Fibroblast of skin of abdomen (primary cell): ENCODE measurements at regions not wholly inside any gene's neighbourhood (a gene's known extent, or its start where the extent isn't known, plus 50 kb on each side); places are given as distances from the start of the nearest gene placed in this dataset.
"Not testable (repeated sequence)": the region's sequence is repeated elsewhere in the genome, so short reads cannot be mapped to it uniquely, and the experiment has no call there.

Experiments used
- DNase-seq: peaks from one replicate; pipeline ENCODE4 v3.0.0-alpha.2; 2013

DNA sequence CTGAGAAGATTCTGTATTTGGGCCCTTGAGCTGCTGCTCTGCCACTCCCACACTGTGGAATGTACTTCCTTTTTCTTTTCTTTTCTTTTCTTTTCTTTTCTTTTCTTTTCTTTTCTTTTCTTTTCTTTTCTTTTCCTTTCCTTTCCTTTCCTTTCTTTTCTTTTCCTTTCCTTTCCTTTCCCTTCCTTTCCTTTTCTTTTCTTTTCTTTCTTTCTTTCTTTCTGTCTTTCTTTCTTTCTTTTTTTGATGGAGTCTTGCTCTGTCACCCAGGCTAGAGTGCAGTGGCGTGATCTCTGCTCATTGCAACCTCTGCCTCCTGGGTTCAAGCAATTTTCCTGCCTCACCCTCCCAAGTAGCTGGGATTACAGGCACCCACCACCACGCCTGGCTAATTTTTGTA lies 89.8 kb downstream of the DNAAF6 start:
- not testable (repeated sequence) for DNase-seq

DNA sequence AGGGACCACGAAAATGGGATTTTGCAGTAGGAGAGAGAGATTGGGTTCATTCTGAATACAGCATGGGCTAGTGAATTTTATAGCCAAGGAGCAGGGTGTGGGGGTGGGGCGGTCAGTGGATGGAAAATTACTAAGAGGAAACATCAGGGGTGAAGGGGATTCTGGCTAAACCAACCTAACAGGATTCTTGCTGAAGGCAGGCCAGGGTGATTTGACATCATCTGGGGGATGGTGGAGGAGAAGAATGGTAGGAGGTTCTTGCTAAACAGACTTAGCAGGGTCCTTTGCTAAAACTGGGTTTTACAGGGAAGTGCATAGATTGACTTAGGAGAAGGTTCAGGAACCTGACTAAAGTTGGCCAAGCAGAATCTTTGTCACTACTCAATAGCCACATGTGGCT lies 91.9 kb downstream of the DNAAF6 start:
- DNase-seq: no peak

DNA sequence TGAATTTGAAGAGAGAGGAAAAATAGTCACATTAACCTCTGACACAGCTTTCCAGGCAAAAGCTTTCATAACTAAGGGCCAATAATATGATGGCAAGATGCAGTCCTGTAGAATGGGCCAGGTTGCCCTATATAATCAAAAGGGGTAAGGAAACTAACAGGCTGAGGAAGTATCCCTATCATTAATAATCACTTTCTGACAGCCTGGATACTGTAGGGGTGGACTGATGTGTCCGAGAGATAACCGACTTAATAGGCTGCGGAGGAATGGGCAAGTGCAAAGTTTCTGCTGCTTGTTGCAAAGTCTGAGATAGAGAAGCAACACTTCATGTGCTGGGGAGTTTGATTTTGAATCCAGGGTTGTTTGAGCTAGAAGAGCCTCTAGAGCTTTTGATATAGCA lies 94.8 kb downstream of the DNAAF6 start:
- no peak for DNase-seq

DNA sequence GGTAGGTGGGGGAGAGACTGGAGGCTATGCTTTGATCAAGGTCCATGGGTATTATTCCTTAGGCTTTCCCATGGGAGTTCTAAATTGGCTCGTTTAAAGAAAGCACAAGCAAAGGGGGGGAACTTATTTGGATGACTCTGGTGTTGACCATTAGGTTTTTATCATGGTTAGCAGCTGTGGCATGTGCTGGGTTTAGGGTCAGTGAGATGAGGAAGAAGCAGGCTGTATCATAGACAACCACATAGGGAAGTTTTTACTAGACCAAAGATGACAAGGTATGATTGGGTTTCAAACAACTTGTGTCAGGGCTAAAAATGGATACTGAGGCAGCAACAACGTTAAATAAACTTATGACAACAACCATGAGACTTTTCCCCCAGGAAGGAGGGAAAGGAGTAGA lies 97.7 kb downstream of the DNAAF6 start:
- no peak for DNase-seq

DNA sequence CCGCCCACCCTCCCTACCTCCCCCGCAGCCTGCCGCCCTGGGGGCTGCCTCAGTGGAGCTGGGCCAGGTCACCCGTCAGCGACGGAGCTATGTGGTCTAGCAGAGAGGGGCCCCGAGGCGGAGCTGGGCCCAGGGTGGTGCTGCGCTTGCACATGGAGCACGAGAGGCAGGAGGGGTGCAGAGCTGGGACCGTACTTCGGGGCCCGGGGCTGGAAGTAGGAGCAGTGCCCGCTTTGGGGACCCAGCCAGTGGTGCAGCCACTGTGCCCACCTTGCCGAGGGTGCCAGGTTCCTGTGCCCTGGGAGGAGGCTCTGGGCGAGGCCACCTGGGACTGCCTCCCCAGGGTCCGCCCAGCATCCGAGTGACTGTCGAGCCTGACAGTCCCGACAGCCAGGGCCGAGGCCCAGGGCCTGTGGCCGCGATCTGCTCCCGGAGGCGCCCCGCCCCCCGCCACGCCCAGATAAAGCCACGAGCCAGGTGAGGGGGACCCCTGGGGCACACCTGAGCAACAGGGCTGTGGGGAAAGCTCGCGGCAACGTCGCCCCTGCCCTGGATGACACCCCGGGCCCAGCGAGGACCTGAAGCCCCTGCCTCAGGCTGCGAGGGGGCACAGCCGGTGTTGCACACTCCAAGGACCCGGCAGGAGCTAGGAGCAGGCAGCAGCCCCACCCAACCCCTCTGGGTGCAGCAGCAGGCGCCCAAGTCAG lies 117.5 kb downstream of the DNAAF6 start:
- no peak for DNase-seq

DNA sequence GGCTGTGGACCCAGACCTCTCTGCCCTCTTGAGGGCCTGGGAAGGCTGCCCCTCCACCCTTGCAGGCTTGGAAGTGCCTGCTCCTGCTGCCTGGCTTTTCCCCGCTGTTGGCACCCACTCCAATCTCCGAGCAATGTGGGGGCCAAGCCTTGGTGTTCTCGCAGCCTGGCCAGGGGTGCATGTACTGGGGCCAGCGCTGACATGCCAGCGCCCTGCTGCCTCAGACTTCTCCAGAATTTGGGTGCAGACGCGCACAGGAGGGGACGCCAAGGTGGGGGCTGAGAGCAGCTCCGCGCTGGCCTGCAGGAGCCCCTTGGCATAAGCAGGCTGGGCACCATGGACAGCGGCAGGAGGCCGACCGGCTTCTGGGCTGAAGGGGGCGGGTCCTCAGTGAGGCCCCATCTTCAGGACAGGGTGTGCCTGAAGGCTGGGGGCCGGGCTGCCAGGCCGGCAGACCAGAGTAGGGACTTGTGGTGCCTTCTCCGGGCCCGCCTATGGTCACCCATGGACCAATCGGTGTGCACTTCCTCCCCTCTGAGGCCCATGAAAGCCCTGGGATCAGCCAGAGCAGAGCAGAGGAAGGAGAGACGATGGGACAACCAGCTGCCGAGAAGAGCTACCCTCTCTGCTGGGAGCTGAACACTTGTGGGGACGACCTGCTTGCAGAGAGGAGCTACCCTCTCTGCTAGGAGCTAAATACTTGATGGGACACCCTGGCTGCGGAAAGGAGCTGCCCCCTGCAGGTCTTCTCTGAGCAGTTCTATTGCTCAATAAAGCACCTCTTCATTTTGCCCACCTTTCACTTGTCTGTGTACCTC lies 118.3 kb downstream of the DNAAF6 start:
- peak; percentile 8 for DNase-seq

DNA sequence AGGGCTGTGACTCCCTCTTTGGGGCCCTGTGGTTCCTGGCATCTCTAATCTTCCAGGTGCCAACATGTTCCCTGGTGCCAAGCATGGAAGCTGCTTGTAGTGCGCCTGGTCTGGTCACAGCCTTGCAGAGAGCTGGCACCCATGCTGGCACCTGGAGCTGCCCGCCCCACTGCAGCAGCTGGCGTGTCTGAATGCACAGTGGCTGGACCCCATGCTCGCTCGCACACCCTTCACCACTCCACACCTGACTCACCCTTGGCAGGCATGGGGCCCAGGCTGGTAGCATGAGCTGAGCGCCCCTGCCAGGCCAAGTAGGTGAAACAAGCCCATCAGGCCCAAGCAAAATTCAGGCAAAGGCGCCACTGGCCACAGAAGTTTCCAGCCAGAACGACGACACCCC lies 119.1 kb downstream of the DNAAF6 start:
- DNase-seq: no peak

DNA sequence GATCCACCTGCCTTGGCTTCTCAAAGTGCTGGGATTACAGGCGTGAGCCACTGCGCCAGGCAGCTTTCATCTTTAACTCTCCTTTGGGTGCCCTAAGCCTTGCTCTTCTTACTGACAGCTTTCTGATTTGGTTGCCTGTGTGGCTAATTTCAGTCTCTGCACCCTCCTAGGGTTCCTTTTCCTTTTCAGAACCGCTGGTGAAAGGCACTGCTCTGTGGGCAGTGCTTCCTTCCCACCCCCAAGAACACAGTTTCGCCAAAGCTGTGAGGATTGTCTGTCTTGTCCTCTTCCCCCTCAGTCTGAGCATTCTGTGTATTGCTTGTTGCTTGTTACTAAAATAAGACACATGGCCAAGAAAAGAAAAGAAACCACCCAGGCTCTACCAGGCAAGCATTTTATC lies 101.4 kb upstream of the FRMPD3 start:
- no peak for DNase-seq

DNA sequence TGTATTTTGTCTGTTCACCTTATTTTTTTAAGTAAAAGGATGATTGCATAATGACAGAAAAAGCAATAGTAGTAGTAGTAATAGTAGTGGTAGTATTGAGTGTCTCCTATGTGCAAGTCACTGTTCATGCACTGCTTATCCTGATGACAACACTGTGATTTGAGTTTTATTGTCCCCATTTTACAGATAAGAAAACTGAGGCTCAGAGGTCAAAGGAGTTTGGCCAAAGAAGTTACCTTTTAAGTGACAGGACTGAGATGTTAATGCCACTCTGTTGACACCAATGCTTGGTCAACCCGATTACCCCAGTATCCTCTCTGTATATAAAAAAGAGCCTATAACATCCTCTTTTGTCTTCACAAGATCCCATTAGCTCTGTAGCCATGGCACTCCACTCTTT lies 100.5 kb upstream of the FRMPD3 start:
- DNase-seq: no peak

DNA sequence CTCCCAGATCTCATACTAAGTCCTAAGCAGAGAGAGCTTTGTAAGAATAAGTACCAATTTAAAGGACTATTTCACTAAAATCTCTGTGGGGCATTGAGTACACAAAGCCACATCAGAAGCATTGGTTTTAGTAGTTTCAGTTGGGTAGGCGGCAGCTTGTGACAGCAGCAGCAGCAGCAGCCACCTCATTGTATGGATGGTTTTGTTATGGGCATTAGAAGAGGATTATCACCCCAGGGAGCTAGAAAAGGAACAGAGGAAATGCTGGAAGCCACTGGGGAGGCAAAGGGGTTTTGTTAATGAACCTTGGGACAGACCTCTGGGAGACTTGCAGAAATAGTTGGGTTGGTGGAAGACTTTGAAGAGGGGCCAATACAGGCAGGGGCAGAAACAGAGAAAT lies 93.9 kb upstream of the FRMPD3 start:
- DNase-seq: no peak

DNA sequence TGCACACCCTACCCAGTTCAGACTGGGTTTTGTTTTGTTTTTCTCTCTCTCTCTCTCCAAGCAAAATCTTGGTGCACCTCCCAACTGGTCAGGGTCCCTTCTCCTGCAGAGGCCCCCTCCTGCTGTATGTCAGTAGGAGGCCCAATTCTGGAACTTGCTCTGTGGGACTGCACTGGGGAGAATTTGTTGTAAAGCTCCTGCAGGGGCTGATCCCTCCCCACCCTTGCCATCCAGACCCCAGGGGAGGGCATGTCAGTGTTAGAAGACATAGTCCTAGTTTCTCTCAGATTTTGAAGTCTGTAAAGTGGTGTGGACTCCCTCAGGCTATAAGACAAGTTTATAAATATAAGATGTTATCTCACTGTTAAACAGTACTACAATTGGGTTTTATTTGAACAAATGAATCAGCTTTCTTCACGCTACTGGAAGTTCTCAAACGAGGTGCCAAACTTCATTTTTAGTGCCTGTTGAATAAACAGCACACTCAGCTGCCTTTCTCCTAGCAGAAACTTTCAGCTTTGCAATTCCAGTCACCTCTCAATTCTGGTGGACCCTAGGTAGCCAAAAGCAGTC lies 88.6 kb upstream of the FRMPD3 start:
- no peak for DNase-seq

DNA sequence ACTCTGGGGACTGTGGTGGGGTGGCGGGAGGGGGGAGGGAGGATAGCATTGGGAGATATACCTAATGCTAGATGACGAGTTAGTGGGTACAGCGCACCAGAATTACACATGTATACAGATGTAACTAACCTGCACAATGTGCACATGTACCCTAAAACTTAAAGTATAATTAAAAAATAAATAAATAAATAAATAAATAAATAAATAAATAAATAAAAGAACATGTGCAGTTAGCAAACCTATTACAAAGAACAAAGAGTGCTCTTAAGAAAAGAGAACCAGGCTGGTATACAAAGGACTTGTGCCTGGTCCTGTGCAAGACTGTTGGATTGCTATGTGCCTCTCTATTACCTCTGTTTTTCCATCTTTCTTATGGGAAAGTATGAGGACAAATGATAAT lies 79.3 kb upstream of the FRMPD3 start:
- DNase-seq: not testable (repeated sequence)

DNA sequence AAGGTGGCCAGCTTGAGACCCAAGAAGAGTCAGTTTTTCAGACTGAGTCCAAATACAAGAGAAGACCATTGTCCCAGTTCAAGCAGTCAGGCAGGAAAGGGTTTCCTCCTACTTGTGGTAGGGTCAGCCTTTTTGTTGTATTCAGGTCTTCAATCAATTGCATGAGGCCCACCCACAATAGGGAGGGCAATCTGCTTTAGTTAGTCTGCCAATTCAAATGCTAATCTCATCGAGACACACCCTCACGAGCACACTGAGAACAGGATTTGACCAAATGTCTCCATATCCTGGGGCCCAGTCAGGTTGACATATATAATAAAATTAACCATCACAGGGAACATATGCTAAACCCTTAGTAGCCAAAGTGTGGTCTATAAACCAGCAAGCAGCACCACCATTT lies 75.3 kb upstream of the FRMPD3 start:
- DNase-seq: no peak

DNA sequence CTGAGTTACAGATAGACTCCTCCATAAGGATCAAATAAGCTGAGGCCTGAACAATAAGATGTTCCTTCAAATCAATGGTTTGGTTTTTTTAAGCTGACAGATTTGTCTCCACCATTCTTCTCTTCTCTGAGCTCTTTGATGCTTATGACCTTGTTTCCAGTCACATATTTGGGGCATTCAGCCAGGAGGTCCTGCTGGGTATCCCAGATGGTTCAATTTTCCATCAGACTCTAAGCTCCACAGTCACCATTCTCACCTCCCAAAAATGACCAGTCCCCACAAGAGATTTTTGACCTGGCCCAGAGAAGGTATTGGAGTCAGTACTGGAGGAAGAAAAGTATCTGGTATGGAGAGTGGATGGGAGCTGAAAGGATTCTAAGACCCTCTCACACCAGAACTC lies 74.6 kb upstream of the FRMPD3 start:
- DNase-seq: no peak

DNA sequence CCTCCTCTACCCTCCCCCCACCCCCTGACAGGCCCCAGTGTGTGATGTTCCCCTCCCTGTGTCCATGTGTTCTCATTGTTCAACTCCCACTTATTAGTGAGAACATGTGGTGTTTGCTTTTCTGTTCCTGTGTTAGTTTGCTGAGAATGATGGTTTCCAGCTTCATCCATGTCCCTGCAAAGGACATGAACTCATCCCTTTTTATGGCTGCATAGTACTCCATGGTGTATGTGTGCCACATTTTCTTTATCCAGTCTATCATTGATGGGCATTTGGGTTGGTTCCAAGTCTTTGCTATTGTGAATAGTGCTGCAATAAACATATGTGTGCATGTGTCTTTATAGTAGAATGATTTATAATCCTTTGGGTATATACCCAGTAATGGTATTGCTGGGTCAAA lies 73.3 kb upstream of the FRMPD3 start:
- not testable (repeated sequence) for DNase-seq

DNA sequence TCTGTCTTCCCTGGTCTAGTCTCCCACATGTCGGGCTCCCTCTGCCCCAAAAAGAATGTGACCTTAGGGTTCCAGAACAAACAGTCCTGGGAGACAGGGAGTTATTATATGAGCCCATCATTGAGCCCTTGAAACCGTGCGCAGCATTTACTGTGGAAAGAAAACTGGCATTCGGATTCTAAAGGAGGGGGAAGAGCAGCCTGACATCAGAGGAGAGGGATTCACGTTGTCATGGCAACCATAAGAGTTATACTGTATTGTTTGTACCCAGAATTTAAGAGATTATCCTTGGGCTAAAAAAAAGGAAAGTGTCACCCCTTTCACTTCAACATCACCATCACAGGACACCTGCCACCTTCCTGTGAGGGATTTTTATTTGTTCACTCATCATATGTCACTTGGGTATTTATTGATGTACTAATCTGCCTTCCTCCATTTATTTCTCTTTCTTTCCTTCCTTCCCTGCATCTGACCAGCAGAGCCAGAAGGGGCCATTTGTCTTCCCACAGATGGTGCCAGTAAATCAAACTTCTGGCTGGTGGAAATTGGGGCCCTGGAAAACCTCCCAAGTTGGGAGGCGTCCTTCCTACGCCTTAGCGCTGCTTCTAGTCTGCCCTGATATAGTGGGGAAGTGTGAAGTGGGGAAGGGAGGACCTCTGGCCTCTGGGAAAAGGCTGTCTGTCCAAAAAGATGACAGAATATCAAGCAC lies 64.9 kb upstream of the FRMPD3 start:
- DNase-seq: no peak

DNA sequence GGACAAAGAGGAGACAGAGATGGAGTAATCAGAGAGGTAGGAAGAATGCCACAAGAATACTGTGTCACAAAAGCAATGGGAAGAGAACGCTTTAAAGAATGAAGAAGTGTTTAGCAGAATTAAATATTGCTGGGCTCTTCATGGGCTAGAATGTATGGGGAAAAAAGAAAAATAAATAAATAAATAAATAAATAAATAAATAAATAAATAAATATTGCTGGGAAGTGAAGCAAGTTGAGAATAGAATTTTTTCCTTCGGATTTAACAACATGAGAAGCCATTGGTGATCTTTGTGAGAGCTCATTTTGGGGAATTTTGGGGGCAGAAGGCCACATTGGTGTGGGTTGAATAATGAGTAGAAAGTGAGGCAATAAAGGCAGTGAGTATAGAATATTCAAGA lies 59.7 kb upstream of the FRMPD3 start:
- no peak for DNase-seq

DNA sequence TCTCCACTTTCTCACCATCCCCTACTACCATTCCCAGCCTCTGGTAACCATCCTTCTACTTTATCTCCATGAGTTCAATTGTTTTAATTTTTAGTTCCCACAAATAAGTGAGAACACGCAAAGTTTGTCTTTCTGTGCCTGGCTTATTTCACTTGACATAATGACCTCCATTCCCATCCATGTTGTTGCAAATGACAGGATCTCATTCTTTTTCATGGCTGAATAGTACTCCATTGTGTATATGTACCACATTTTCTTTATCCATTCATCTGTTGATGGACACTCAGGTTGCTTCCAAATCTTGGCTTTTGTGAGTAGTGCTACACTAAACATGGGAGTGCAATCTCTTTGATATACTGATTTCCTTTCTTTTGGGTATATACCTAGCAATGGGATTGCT lies 55.8 kb upstream of the FRMPD3 start:
- DNase-seq: not testable (repeated sequence)

DNA sequence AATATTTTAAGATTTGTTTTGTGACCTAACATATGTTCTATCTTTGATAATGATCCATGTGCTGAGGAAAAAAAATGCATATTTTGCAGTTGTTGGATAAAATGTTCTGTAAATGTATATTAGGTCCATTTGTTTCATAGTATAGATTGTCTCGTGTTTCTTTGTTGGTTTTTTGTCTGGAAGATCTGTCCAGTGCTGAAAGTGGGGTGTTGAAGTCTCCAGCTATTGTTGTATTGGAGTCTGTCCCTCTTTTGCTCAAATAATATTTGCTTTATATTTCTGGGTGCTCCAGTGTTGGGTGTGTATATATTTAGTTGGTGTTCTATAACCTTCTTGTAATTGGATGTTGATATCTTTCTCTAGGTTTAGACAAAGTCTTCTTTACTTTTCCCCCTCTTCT lies 53.2 kb upstream of the FRMPD3 start:
- DNase-seq: no peak

DNA sequence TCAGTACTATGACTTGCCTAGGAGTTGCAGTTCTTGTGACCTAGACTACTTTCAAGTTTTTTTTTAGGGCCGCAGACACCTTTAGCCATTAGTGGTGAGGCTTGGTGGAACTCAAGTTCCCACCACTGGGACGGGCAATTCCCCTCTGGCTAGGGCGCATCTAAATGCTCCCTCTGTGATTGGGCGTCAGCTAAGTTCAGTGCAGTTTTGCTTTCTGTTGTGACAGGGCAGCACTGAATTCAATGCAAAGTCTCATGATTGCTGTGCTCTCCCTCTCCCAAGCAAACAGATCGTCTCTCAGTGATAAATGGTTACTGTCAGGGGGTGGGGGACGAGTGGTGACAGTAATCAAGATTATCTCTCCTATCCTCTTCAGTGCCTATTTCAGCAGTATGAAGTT lies 52.7 kb upstream of the FRMPD3 start:
- no peak for DNase-seq

DNA sequence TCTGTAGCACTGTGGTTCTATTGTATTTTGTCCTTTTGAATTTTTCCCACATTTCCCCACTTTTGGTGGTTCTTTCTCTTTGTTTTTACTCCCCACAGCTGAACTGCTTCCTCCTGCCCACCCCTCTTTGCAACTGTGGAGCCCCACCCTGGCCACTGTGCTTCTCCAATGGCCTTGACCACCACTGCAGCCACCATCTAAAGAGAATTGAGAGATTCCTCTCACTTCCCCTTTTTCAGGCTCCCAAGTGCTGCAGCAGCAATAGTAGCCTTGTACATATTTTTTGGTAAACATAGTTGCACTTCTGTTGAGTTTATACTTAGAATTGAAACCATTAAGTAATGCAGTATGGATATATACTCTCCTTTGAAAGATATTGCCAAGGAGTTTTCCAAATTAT lies 51.3 kb upstream of the FRMPD3 start:
- DNase-seq: no peak
